HEK293 (cell line): ENCODE measurements at regions not wholly inside any gene's neighbourhood (a gene's known extent, or its start where the extent isn't known, plus 50 kb on each side); places are given as distances from the start of the nearest gene placed in this dataset.

ENCODE experiments used
- CTCF ChIA-PET: fragments of 350-600 bp; formaldehyde crosslinking; extraction: SDS; loops from one replicate; lab custom pipeline; 2021; ENCODE audit warnings: antibody characterized with exemption; lab: Yijun Ruan, JAX
- POLR2A ChIA-PET: fragments of 300-600 bp; formaldehyde crosslinking; extraction: SDS; loops from one replicate; lab custom pipeline; 2020; ENCODE audit warnings: antibody characterized with exemption, inconsistent platforms; lab: Yijun Ruan, JAX
- H3K27ac ChIP-seq: fragments of 200-500 bp; sonication (Bioruptor generic); 2 replicates; pipeline ENCODE4 v1.5.1; 2014; ENCODE audit warnings: low read depth, low read length, control low read depth, inconsistent platforms; ENCODE audit errors: extremely low read depth
- H3K36me3 ChIP-seq, 2 experiments: fragments of 200-500 bp in 1 of 2; sonication (Bioruptor generic) in 1 of 2; 1 replicate in 1 of 2; 2 replicates in 1 of 2; pipeline ENCODE4 v1.5.1; 2014 to 2017; ENCODE audit warnings: inconsistent platforms in 2 of 2, low read length in 2 of 2; ENCODE audit not compliant: control insufficient read depth in 2 of 2, insufficient read depth in 1 of 2
- H3K4me1 ChIP-seq: fragments of 200-500 bp; sonication (Bioruptor generic); 2 replicates; pipeline ENCODE4 v1.5.1; 2014; ENCODE audit warnings: mild to moderate bottlenecking, low read length, inconsistent platforms; ENCODE audit not compliant: control insufficient read depth, insufficient read depth
- H3K4me3 ChIP-seq: 2 replicates; pipeline ENCODE4 v1.5.1; 2011; ENCODE audit warnings: low read depth, mild to moderate bottlenecking, control low read depth, low read length, moderate library complexity
- H3K9me3 ChIP-seq: fragments of 200-500 bp; sonication (Bioruptor generic); 2 replicates; pipeline ENCODE4 v1.5.1; 2014; ENCODE audit warnings: low read depth, low read length, inconsistent platforms; ENCODE audit not compliant: control insufficient read depth, insufficient read depth
- KLF16 ChIP-seq: fragments of 450-650 bp; formaldehyde crosslinking; IDR thresholded peaks from 2 replicates; pipeline ENCODE4 v1.5.1; 2017; ENCODE audit warnings: missing biosample characterization, missing genetic modification characterization
- MYNN ChIP-seq: fragments of 450-650 bp; formaldehyde crosslinking; IDR thresholded peaks from 2 replicates; pipeline ENCODE4 v1.5.1; 2016; ENCODE audit warnings: missing biosample characterization, missing genetic modification characterization, borderline replicate concordance
- PBX3 ChIP-seq: sonication (generic); formaldehyde crosslinking; IDR thresholded peaks from 2 replicates; pipeline ENCODE4 v1.8.1; 2022; ENCODE audit warnings: mild to moderate bottlenecking, moderate library complexity, missing genetic modification reagents
- PRDM2 ChIP-seq: fragments of 450-650 bp; formaldehyde crosslinking; IDR thresholded peaks from 2 replicates; pipeline ENCODE4 v1.5.1; 2016; ENCODE audit warnings: missing biosample characterization, missing genetic modification characterization, borderline replicate concordance
- ZBTB17 ChIP-seq: fragments of 450-650 bp; formaldehyde crosslinking; IDR thresholded peaks from 2 replicates; pipeline ENCODE4 v1.5.1; 2016; ENCODE audit warnings: missing biosample characterization, missing genetic modification characterization
- ZBTB49 ChIP-seq: fragments of 450-650 bp; formaldehyde crosslinking; IDR thresholded peaks from 2 replicates; pipeline ENCODE4 v1.5.1; 2016; ENCODE audit warnings: missing biosample characterization, missing genetic modification characterization, low read depth
- ZNF121 ChIP-seq: fragments of 450-650 bp; formaldehyde crosslinking; IDR thresholded peaks from 2 replicates; pipeline ENCODE4 v1.5.1; 2016; ENCODE audit warnings: missing biosample characterization, missing genetic modification characterization
- ZNF239 ChIP-seq: fragments of 450-650 bp; formaldehyde crosslinking; IDR thresholded peaks from 2 replicates; pipeline ENCODE4 v1.5.1; 2016; ENCODE audit warnings: missing biosample characterization, missing genetic modification characterization
- ZNF274 ChIP-seq, 2 experiments: fragments of 200-500 bp in 1 of 2; fragments of 450-650 bp in 1 of 2; sonication (Bioruptor generic) in 1 of 2; formaldehyde crosslinking in 1 of 2; IDR thresholded peaks; 2 replicates each; pipeline versions ENCODE4 v1.5.1 to v1.6.1; 2014 to 2016; ENCODE audit warnings: borderline replicate concordance in 1 of 2, inconsistent platforms in 1 of 2, low read length in 1 of 2, missing biosample characterization in 1 of 2, missing genetic modification characterization in 1 of 2
- ZNF280C ChIP-seq: fragments of 450-650 bp; formaldehyde crosslinking; IDR thresholded peaks from 2 replicates; pipeline ENCODE4 v1.5.1; 2016; ENCODE audit warnings: missing biosample characterization, missing genetic modification characterization
- ZNF354C ChIP-seq: fragments of 450-650 bp; formaldehyde crosslinking; IDR thresholded peaks from 2 replicates; pipeline ENCODE4 v1.5.1; 2016; ENCODE audit warnings: missing biosample characterization, missing genetic modification characterization, low read depth, borderline replicate concordance
- ZNF398 ChIP-seq: fragments of 450-650 bp; formaldehyde crosslinking; IDR thresholded peaks from 2 replicates; pipeline ENCODE4 v1.5.1; 2017; ENCODE audit warnings: missing biosample characterization, missing genetic modification characterization
- ZNF449 ChIP-seq: fragments of 450-650 bp; formaldehyde crosslinking; IDR thresholded peaks from 2 replicates; pipeline ENCODE4 v1.5.1; 2017; ENCODE audit warnings: missing biosample characterization, mild to moderate bottlenecking, missing genetic modification characterization, moderate library complexity
- ZNF48 ChIP-seq: fragments of 450-650 bp; formaldehyde crosslinking; IDR thresholded peaks from 2 replicates; pipeline ENCODE4 v1.5.1; 2016; ENCODE audit warnings: missing biosample characterization, missing genetic modification characterization
- ZNF580 ChIP-seq: fragments of 450-650 bp; formaldehyde crosslinking; IDR thresholded peaks from 2 replicates; pipeline ENCODE4 v1.5.1; 2016; ENCODE audit warnings: missing biosample characterization, missing genetic modification characterization
- ZNF585B ChIP-seq: fragments of 450-650 bp; formaldehyde crosslinking; IDR thresholded peaks from 2 replicates; pipeline ENCODE4 v1.5.1; 2016; ENCODE audit warnings: missing biosample characterization, missing genetic modification characterization
- ZNF621 ChIP-seq: fragments of 450-650 bp; formaldehyde crosslinking; IDR thresholded peaks from 2 replicates; pipeline ENCODE4 v1.5.1; 2017; ENCODE audit warnings: missing biosample characterization, missing genetic modification characterization
- ZNF76 ChIP-seq: fragments of 450-650 bp; formaldehyde crosslinking; IDR thresholded peaks from 2 replicates; pipeline ENCODE4; 2016; ENCODE audit warnings: low read depth, missing biosample characterization, missing genetic modification characterization, borderline replicate concordance
- ZNF792 ChIP-seq: fragments of 450-650 bp; formaldehyde crosslinking; IDR thresholded peaks from 2 replicates; pipeline ENCODE4 v1.5.1; 2016; ENCODE audit warnings: missing biosample characterization, missing genetic modification characterization
- ZSCAN30 ChIP-seq: fragments of 450-650 bp; IDR thresholded peaks from 2 replicates; pipeline ENCODE4 v1.5.1; 2018; ENCODE audit warnings: missing biosample characterization, mild to moderate bottlenecking, missing genetic modification characterization, moderate library complexity

GRCh38 chr1:103959565-103959964, 209.9 kb downstream of the AMY1C start:
- no peaks in the 10 kb centered on the region for H3K9me3 ChIP-seq
- TF ChIP-seq ZBTB49 (no peak), ZNF449 (no peak), ZNF354C (no peak), ZSCAN30 (no peak), ZNF792 (tag by site-specific recombination) (no peak), ZNF280C (tag by site-specific recombination) (no peak), ZNF398 (no peak), ZNF621 (tag by site-specific recombination) (no peak), KLF16 (tag by site-specific recombination) (no peak), PBX3 (CRISPR knock-in tag) (no peak), ZNF121 (no peak)
- H3K36me3 ChIP-seq, result no peaks in the 10 kb centered on the region
- ChIA-PET POLR2A (no interaction called here), CTCF (no interaction called here)
- no peak overlapping the region for H3K4me3 ChIP-seq
- H3K27ac ChIP-seq, result no peak overlapping the region
- H3K4me1 ChIP-seq, result no peaks in the 10 kb centered on the region

- Histone ChIP-seq H3K4me3 (no peak overlapping the region), H3K9me3 (no peaks in the 10 kb centered on the region), H3K4me1 (no peaks in the 10 kb centered on the region), H3K36me3 (no peaks in the 10 kb centered on the region), H3K27ac (no peak overlapping the region)
- ChIA-PET CTCF (no interaction called here), POLR2A (no interaction called here)
- no peak for TF ChIP-seq PRDM2 (tag by site-specific recombination)
- TF ChIP-seq MYNN, result no peak
- no peak for TF ChIP-seq ZNF274 (IDR thresholded peaks at IDR 0.05; ENCODE audit: low read length)
- TF ChIP-seq ZNF274 (tag by site-specific recombination; IDR thresholded peaks at IDR 0.05; ENCODE audit: borderline replicate concordance), result no peak
- TF ChIP-seq ZBTB17 (tag by site-specific recombination), result no peak
- no peak for TF ChIP-seq ZNF48 (tag by site-specific recombination)
- no peak for TF ChIP-seq ZNF580 (tag by site-specific recombination)
- TF ChIP-seq ZNF585B (tag by site-specific recombination), result no peak
- TF ChIP-seq ZNF76, result no peak
- no peak for TF ChIP-seq ZNF239 (tag by site-specific recombination)
Observed at GRCh38 chr1:103960045-103960444, 210.3 kb downstream of the AMY1C start.
